A549 (cell line): ENCODE measurements at regions not wholly inside any gene's neighbourhood (a gene's known extent, or its start where the extent isn't known, plus 50 kb on each side); places are given as distances from the start of the nearest gene placed in this dataset.

Experiments
- ATAC-seq, 2 experiments: fragments of 200-7000 bp in 1 of 2; fragments of >200 bp in 1 of 2; cut with Nextera tagmentation in 1 of 2; cut with Tn5 transposase in 1 of 2; 3 replicates each; pipeline versions ENCODE4 v1.8.0 to v1.9.1; 2018 to 2020; ENCODE audit warnings: mild to moderate bottlenecking in 1 of 2, moderate library complexity in 1 of 2
- CTCF ChIA-PET: fragments of 300-600 bp; sonication (Branson Sonifier 250); formaldehyde crosslinking; extraction: SDS; loops from one replicate; lab custom pipeline; 2021; ENCODE audit warnings: antibody characterized with exemption, inconsistent platforms; lab: Yijun Ruan, JAX
- POLR2A ChIA-PET: fragments of 350-600 bp; formaldehyde crosslinking; extraction: SDS; loops from one replicate; lab custom pipeline; 2021; ENCODE audit warnings: antibody characterized with exemption, inconsistent platforms; lab: Yijun Ruan, JAX
- DNase-seq, 2 experiments: peaks; one replicate each; pipeline versions ENCODE4 v3.0.0 to v3.0.0-alpha.2; 2011 to 2016; ENCODE audit warnings: low read depth in 1 of 2, low spot score in 1 of 2
- FAIRE-seq: peaks from 2 replicates; lab custom pipeline; 2011; peaks lifted over from hg19 to GRCh38; lab: Jason Lieb, UNC
- H3K27ac ChIP-seq, 2 experiments: fragments of >200 bp; sonication (Bioruptor Twin); formaldehyde crosslinking; 3 replicates each; pipeline ENCODE4 v1.5.1; 2016 to 2017
- H3K4me1 ChIP-seq: fragments of >200 bp; sonication (Bioruptor Twin); formaldehyde crosslinking; 3 replicates; pipeline ENCODE4 v1.6.1; 2016
- H3K4me2 ChIP-seq: fragments of >200 bp; sonication (Bioruptor Twin); formaldehyde crosslinking; 3 replicates; pipeline ENCODE4 v1.6.1; 2016
- H3K4me3 ChIP-seq: fragments of >200 bp; sonication (Bioruptor Twin); formaldehyde crosslinking; 3 replicates; pipeline ENCODE4 v1.5.1; 2016
- H3K9me3 ChIP-seq: fragments of >200 bp; sonication (Bioruptor Twin); formaldehyde crosslinking; 3 replicates; pipeline ENCODE4 v1.6.1; 2016
- ATOH8 ChIP-seq: fragments of 250-450 bp; sonication (Bioruptor Pico); IDR thresholded peaks from 2 replicates; pipeline ENCODE4 v1.5.0; 2020; ENCODE audit warnings: low read depth, mild to moderate bottlenecking, moderate library complexity
- CBX2 ChIP-seq: fragments of 200-600 bp; sonication (generic); IDR thresholded peaks from 2 replicates; pipeline ENCODE4 v1.6.1; 2016; ENCODE audit warnings: low read depth, mild to moderate bottlenecking, borderline replicate concordance
- CHD4 ChIP-seq: fragments of 200-600 bp; sonication (generic); IDR thresholded peaks from 2 replicates; pipeline ENCODE4 v1.6.1; 2016; ENCODE audit warnings: antibody characterized with exemption, mild to moderate bottlenecking, borderline replicate concordance
- CTCF ChIP-seq: fragments of >200 bp; sonication (Bioruptor Twin); formaldehyde crosslinking; IDR thresholded peaks from 3 replicates; pipeline ENCODE4 v1.5.1; 2016
- E2F6 ChIP-seq: IDR thresholded peaks from 2 replicates; pipeline ENCODE4 v1.6.1; 2012; ENCODE audit warnings: low read depth, borderline replicate concordance
- EHF ChIP-seq: fragments of 250-450 bp; sonication (Bioruptor Pico); IDR thresholded peaks from 2 replicates; pipeline ENCODE4 v1.5.0; 2020; ENCODE audit warnings: mild to moderate bottlenecking
- EHMT2 ChIP-seq: fragments of 200-600 bp; sonication (generic); IDR thresholded peaks from 2 replicates; pipeline ENCODE4 v1.6.1; 2016; ENCODE audit warnings: antibody characterized with exemption, low read depth, mild to moderate bottlenecking, moderate library complexity
- EP300 ChIP-seq, 2 experiments: fragments of >200 bp; sonication (Bioruptor Twin); formaldehyde crosslinking; IDR thresholded peaks; 2 replicates in 1 of 2; 3 replicates in 1 of 2; pipeline ENCODE4 v1.6.1; 2016 to 2017
- GATA3 ChIP-seq: IDR thresholded peaks from 2 replicates; pipeline ENCODE4 v1.6.1; 2012; ENCODE audit warnings: borderline replicate concordance
- HES2 ChIP-seq: fragments of >200 bp; sonication (Bioruptor Twin); formaldehyde crosslinking; IDR thresholded peaks from 2 replicates; pipeline ENCODE4 v1.6.1; 2016
- HEYL ChIP-seq: fragments of 250-450 bp; sonication (Bioruptor Pico); IDR thresholded peaks from 2 replicates; pipeline ENCODE4 v1.8.0; 2021; ENCODE audit warnings: mild to moderate bottlenecking, moderate library complexity
- HOXB13 ChIP-seq: fragments of 250-450 bp; sonication (Bioruptor Pico); IDR thresholded peaks from 2 replicates; pipeline ENCODE4 v1.5.0; 2020; ENCODE audit warnings: low read depth, mild to moderate bottlenecking, moderate library complexity
- KDM1A ChIP-seq: fragments of 200-600 bp; sonication (generic); IDR thresholded peaks from 2 replicates; pipeline ENCODE4 v1.6.1; 2016; ENCODE audit warnings: low read depth, mild to moderate bottlenecking
- KDM5A ChIP-seq: fragments of 200-600 bp; sonication (generic); IDR thresholded peaks from 2 replicates; pipeline ENCODE4 v1.6.1; 2016; ENCODE audit warnings: antibody characterized with exemption, mild to moderate bottlenecking
- MAFK ChIP-seq: fragments of 450-650 bp; IDR thresholded peaks from 2 replicates; pipeline ENCODE4 v1.6.1; 2014; ENCODE audit not compliant: partially characterized antibody
- MAX ChIP-seq: IDR thresholded peaks from 2 replicates; pipeline ENCODE4 v1.6.1; 2012
- MAZ ChIP-seq: fragments of 150-350 bp; IDR thresholded peaks from 2 replicates; pipeline ENCODE4 v1.6.1; 2014; ENCODE audit warnings: antibody characterized with exemption, low read depth, low read length, borderline replicate concordance
- MYC ChIP-seq: IDR thresholded peaks from 2 replicates; pipeline ENCODE4 v1.6.1; 2012; ENCODE audit warnings: mild to moderate bottlenecking, inconsistent platforms, low read length, improper control_type of control experiment, borderline replicate concordance
- NFE2L2 ChIP-seq: fragments of 150-350 bp; conservative IDR thresholded peaks from 2 replicates; pipeline ENCODE4 v1.6.1; 2014; ENCODE audit warnings: low read length
- NPAS2 ChIP-seq: fragments of 250-450 bp; sonication (Bioruptor Pico); IDR thresholded peaks from 2 replicates; pipeline ENCODE4 v1.8.0; 2022; ENCODE audit warnings: mild to moderate bottlenecking, moderate library complexity, borderline replicate concordance
- PBX3 ChIP-seq: IDR thresholded peaks from 2 replicates; pipeline ENCODE4 v1.6.1; 2012
- PHF8 ChIP-seq: fragments of 200-600 bp; sonication (generic); IDR thresholded peaks from 2 replicates; pipeline ENCODE4 v1.6.1; 2016; ENCODE audit warnings: low read depth, mild to moderate bottlenecking, antibody characterized with exemption, moderate library complexity, borderline replicate concordance
- REST ChIP-seq: fragments of 200-600 bp; sonication (generic); IDR thresholded peaks from 2 replicates; pipeline ENCODE4 v1.6.1; 2016; ENCODE audit warnings: antibody characterized with exemption, mild to moderate bottlenecking, moderate library complexity
- RFX5 ChIP-seq: fragments of 450-650 bp; IDR thresholded peaks from 2 replicates; pipeline ENCODE4 v1.7.1; 2014; ENCODE audit warnings: antibody characterized with exemption, mild to moderate bottlenecking, moderate library complexity
- RNF2 ChIP-seq: fragments of 200-600 bp; sonication (generic); IDR thresholded peaks from 2 replicates; pipeline ENCODE4 v1.6.1; 2016; ENCODE audit warnings: low read depth, mild to moderate bottlenecking, antibody characterized with exemption, moderate library complexity, borderline replicate concordance
- USF2 ChIP-seq: fragments of 450-650 bp; IDR thresholded peaks from 2 replicates; pipeline ENCODE4 v1.6.1; 2014; ENCODE audit warnings: antibody characterized with exemption
- ZC3H11A ChIP-seq: fragments of 450-650 bp; IDR thresholded peaks from 2 replicates; pipeline ENCODE4 v1.6.1; 2014; ENCODE audit warnings: antibody characterized with exemption, mild to moderate bottlenecking
- ZNF302 ChIP-seq: fragments of 250-450 bp; sonication (Bioruptor Pico); IDR thresholded peaks from 2 replicates; pipeline ENCODE4 v1.9.0; 2021; ENCODE audit warnings: inconsistent platforms, mild to moderate bottlenecking, moderate library complexity
- WGBS: methylation state at CpG from one replicate; pipeline ENCODE4 v1.1.6; 2017; ENCODE audit errors: missing lambda C conversion rate; 5-methylcytosine and 5-hydroxymethylcytosine counted together

- TF ChIP-seq MYC: no peak
- no peak for TF ChIP-seq USF2
- no peak for TF ChIP-seq NPAS2 (CRISPR knock-in tag)
- no peak for TF ChIP-seq KDM5A
- no peak for TF ChIP-seq GATA3
- no peak for TF ChIP-seq E2F6
- no peak for TF ChIP-seq RNF2
- TF ChIP-seq EP300 (IDR thresholded peaks at IDR 0.05): no peak
- TF ChIP-seq KDM1A: no peak
Measured at GRCh38 chr5:115456539-115457040, 88.0 kb downstream of the FEM1C start (continued).

- TF ChIP-seq CTCF: no peak
- no peak for TF ChIP-seq CHD4
- no peak for TF ChIP-seq MAFK
- TF ChIP-seq PBX3: no peak
- no peak for TF ChIP-seq NFE2L2
- no peak for TF ChIP-seq MAX
- TF ChIP-seq HES2: no peak
- no peak for TF ChIP-seq RFX5
- no peak for TF ChIP-seq MAZ
- no peak for TF ChIP-seq ZC3H11A
- TF ChIP-seq EHMT2: no peak
- FAIRE-seq (no peak), ATAC-seq (no peak), DNase-seq (no peak)
- no peak overlapping the region for H3K4me2 ChIP-seq
- ChIA-PET POLR2A (no interaction called here), CTCF (no interaction called here)
- no peaks in the 10 kb centered on the region for H3K9me3 ChIP-seq
- H3K27ac ChIP-seq: peak overlapping the region in 1 of 2 experiments; percentile 39; a peak in 2 of 6 replicates
- no peak overlapping the region for H3K4me3 ChIP-seq
- 84% methylated on average over 4 of the region's 4 CpGs for WGBS
- H3K4me1 ChIP-seq: peaks cover 43% of the 10 kb centered on the region
Measured at GRCh38 chr5:115456056-115456455, 88.5 kb downstream of the FEM1C start.

- no peak overlapping the region for H3K4me3 ChIP-seq
- H3K4me2 ChIP-seq: peak overlapping the region; percentile 0; the same call in 1 of the 3 replicates
- DNase-seq: peak in 1 of 2 experiments; percentile 17
- peak overlapping the region; percentile 14 to 39; a peak in 1 of 6 replicates for H3K27ac ChIP-seq
- H3K4me1 ChIP-seq: peaks cover 36% of the 10 kb centered on the region
- CTCF ChIA-PET: no interaction called here
- POLR2A ChIA-PET: no interaction called here
- ATAC-seq: peak in 1 of 2 experiments; percentile 34; a peak in 1 of 6 replicates
- no peak for FAIRE-seq
- no peaks in the 10 kb centered on the region for H3K9me3 ChIP-seq
- WGBS: 71% methylated on average over 6 of the region's 6 CpGs
- TF ChIP-seq PHF8: no peak
- TF ChIP-seq CBX2: no peak
- TF ChIP-seq HEYL (CRISPR knock-in tag): no peak
- TF ChIP-seq ATOH8 (CRISPR knock-in tag): no peak
- TF ChIP-seq HOXB13 (CRISPR knock-in tag): no peak
- no peak for TF ChIP-seq EHF
- TF ChIP-seq ZNF302 (CRISPR knock-in tag): no peak
- TF ChIP-seq REST: no peak
Measured at GRCh38 chr5:115455301-115455707, 89.3 kb downstream of the FEM1C start.
